Endothelial cell of umbilical vein (primary cell): ENCODE measurements at regions not wholly inside any gene's neighbourhood (a gene's known extent, or its start where the extent isn't known, plus 50 kb on each side); places are given as distances from the start of the nearest gene placed in this dataset.

Experiments used
- BruUV-seq: library from RNA; stranded (reverse); fragments of 400-500 nt; replicated peaks from 2 replicates; lab custom pipeline; 2021; lab: Mats Ljungman, UMichigan
- CTCF ChIA-PET: fragments of 300-600, 350-600 bp; sonication (Branson Sonifier 250); formaldehyde crosslinking; loops from one replicate; lab custom pipeline; 2021; ENCODE audit warnings: antibody characterized with exemption, inconsistent platforms; lab: Charles Lee
- POLR2A ChIA-PET: fragments of 300-600, 350-600 bp; sonication (Branson Sonifier 250); formaldehyde crosslinking; loops from one replicate; lab custom pipeline; 2021; ENCODE audit warnings: antibody characterized with exemption, inconsistent platforms; lab: Charles Lee
- DNase-seq: peaks from one replicate; pipeline ENCODE4 v3.0.0-alpha.2; 2011; ENCODE audit warnings: low read depth, low spot score
- FAIRE-seq: peaks from 2 replicates; lab custom pipeline; 2011; peaks lifted over from hg19 to GRCh38; lab: Jason Lieb, UNC
- H2AFZ ChIP-seq: 2 replicates; pipeline ENCODE4 v1.6.0; 2012; ENCODE audit warnings: low read depth, low read length, control low read depth, inconsistent platforms
- H3K27ac ChIP-seq: 2 replicates; pipeline ENCODE4 v1.5.1; 2011; ENCODE audit warnings: low read depth, mild to moderate bottlenecking, control low read depth, low read length, moderate library complexity; ENCODE audit not compliant: insufficient read depth
- H3K27me3 ChIP-seq, 2 experiments: 2 replicates each; pipeline versions ENCODE4 v1.6.0 to v1.6.1; 2011; ENCODE audit warnings: low read length in 2 of 2, mixed read lengths in 1 of 2; ENCODE audit not compliant: control insufficient read depth in 2 of 2, insufficient read depth in 2 of 2
- H3K36me3 ChIP-seq, 2 experiments: 2 replicates in 1 of 2; 3 replicates in 1 of 2; pipeline ENCODE4 v1.5.1; 2011; ENCODE audit warnings: low read length in 2 of 2, mild to moderate bottlenecking in 1 of 2, moderate library complexity in 1 of 2; ENCODE audit not compliant: control insufficient read depth in 2 of 2, insufficient read depth in 2 of 2; ENCODE audit errors: extremely low read depth in 1 of 2
- H3K4me1 ChIP-seq: 3 replicates; pipeline ENCODE4 v1.5.1; 2011; ENCODE audit warnings: mild to moderate bottlenecking, low read length; ENCODE audit not compliant: control insufficient read depth, insufficient read depth; ENCODE audit errors: extremely low read depth
- H3K4me2 ChIP-seq: 2 replicates; pipeline ENCODE4 v1.6.1; 2011; ENCODE audit warnings: low read length, control low read depth, mixed read lengths; ENCODE audit not compliant: insufficient read depth
- H3K4me3 ChIP-seq, 3 experiments: fragments of 200-600 bp in 1 of 3; sonication (generic), shearing (Covaris generic) in 1 of 3; replicated peaks in 1 of 3; 2 replicates each; pipeline ENCODE4 v1.5.1; 2011 to 2016; ENCODE audit warnings: control low read depth in 3 of 3, low read length in 3 of 3, mild to moderate bottlenecking in 2 of 3, inconsistent platforms in 1 of 3, low read depth in 1 of 3, moderate library complexity in 1 of 3; ENCODE audit not compliant: insufficient read depth in 1 of 3
- H3K79me2 ChIP-seq: 2 replicates; pipeline ENCODE4 v1.6.0; 2012; ENCODE audit warnings: low read length, inconsistent platforms; ENCODE audit not compliant: control insufficient read depth, insufficient read depth
- H3K9ac ChIP-seq: replicated peaks from 2 replicates; pipeline ENCODE3; 2011; ENCODE audit warnings: low read length, control low read depth; ENCODE audit not compliant: insufficient read depth; ENCODE audit errors: extremely low read depth
- H3K9me1 ChIP-seq: replicated peaks from 3 replicates; pipeline ENCODE4 v1.6.0; 2011; ENCODE audit warnings: mild to moderate bottlenecking, low read length; ENCODE audit not compliant: control insufficient read depth, insufficient read depth; ENCODE audit errors: extremely low read depth
- H3K9me3 ChIP-seq: replicated peaks from 2 replicates; pipeline ENCODE4 v1.5.1; 2012; ENCODE audit warnings: low read length, inconsistent platforms; ENCODE audit not compliant: control insufficient read depth, insufficient read depth
- H4K20me1 ChIP-seq: replicated peaks from 2 replicates; pipeline ENCODE3; 2011; ENCODE audit warnings: mild to moderate bottlenecking, low read length; ENCODE audit not compliant: control insufficient read depth, insufficient read depth; ENCODE audit errors: extremely low read depth
- EZH2 ChIP-seq: IDR thresholded peaks from 2 replicates; pipeline ENCODE4 v1.6.1; 2012; ENCODE audit warnings: borderline replicate concordance, low read depth, mild to moderate bottlenecking, moderate library complexity, low read length, inconsistent platforms; ENCODE audit not compliant: severe bottlenecking
- FOS ChIP-seq: IDR thresholded peaks from 2 replicates; pipeline ENCODE4 v1.6.1; 2011; ENCODE audit warnings: mild to moderate bottlenecking, low read length, moderate library complexity, borderline replicate concordance; ENCODE audit not compliant: insufficient read depth
- GATA2 ChIP-seq: IDR thresholded peaks from 2 replicates; pipeline ENCODE4 v1.7.0; 2011; ENCODE audit warnings: low read depth, mild to moderate bottlenecking, moderate library complexity, mixed read lengths, low read length; ENCODE audit not compliant: insufficient read length, insufficient read depth
- JUN ChIP-seq: IDR thresholded peaks from 2 replicates; pipeline ENCODE4 v1.6.1; 2011; ENCODE audit warnings: borderline replicate concordance, low read depth; ENCODE audit not compliant: insufficient read length, insufficient read depth
- POLR2A ChIP-seq: IDR thresholded peaks from 2 replicates; pipeline ENCODE4 v1.6.1; 2012; ENCODE audit warnings: low read depth, mild to moderate bottlenecking, control low read depth, low read length
- POLR2AphosphoS5 ChIP-seq: IDR thresholded peaks from 2 replicates; pipeline ENCODE4 v1.6.1; 2012; ENCODE audit warnings: low read depth, mild to moderate bottlenecking, control low read depth, low read length, moderate library complexity; ENCODE audit not compliant: insufficient read depth
- dilution Hi-C: fragments of 300-500 bp; cut with MboI; formaldehyde crosslinking; loops from one replicate; pipeline ENCODE4 v1.15.0; 2019; ENCODE audit warnings: low sequenced_read_pairs; ENCODE audit not compliant: extremely low pct_ligation_motif_present
- intact Hi-C: fragments of 100-400 bp; cut with micrococcal nuclease; formaldehyde crosslinking; loops from one replicate; pipeline ENCODE4 v1.10.0; 2022
- TF ChIP-seq, protein P1 (sequence below), 2 donors: IDR thresholded peaks; 1 replicate in 1 of 2; 2 replicates in 1 of 2; pipeline ENCODE4 v1.5.1; 2011; ENCODE audit warnings: low read length in 2 of 2, mild to moderate bottlenecking in 2 of 2, moderate library complexity in 2 of 2, control low read depth in 1 of 2, inconsistent platforms in 1 of 2, low read depth in 1 of 2; ENCODE audit not compliant: insufficient read depth in 1 of 2; ENCODE audit errors: extremely low read depth in 1 of 2

DNA sequence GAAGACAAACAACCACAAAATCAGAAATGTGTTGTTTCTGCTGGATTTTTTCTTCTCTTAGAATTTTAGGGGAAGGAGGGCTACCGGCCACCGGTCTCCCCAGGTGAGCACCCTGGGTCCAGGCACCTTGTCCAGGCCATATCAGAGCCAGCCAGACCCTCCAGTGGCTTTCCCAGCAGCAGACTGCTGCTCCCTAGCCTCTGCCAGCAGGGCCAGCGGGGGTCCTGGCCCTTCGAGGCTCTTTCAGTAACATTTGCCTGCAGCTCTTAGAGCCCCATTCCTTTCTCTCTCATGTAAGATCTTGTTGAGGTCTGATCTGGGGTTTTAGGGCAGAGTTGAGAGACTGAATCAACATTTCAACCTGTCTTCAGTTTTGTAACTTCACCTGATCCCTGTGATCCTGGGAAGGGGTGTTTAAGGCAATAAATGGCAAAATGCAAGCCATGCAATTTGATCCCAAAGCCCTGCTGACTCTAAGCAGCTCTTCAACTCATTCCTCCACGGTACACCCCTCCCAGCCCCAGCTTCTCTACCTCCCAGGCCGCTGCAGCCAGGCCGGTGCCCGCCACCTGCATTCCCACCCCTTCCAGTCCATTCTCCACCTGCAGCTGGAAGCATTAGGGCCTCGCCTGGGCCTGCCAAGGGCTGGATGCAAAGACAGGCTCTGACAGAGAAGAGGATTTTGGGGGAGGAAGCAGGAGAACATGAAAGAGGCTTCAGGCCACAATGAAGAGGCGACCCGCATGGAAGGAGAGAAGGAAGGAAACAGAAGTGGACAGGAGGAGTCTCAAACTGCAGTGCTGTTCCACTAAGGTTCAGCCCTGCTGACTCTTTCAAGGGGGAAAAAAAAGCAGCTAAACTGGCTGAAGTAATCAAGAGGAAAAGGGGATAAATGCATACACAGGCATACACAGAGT, 113.0 kb upstream of the FGF3 start:
- peaks cover 3 to 5% of the 10 kb centered on the region in 2 experiments for H3K27me3 ChIP-seq
- no peak overlapping the region for H3K27ac ChIP-seq
- H2AFZ ChIP-seq, result no peak overlapping the region
- no peak overlapping the region for H3K4me2 ChIP-seq
- BruUV-seq, result no TSS peak
- no peak for DNase-seq
- H3K36me3 ChIP-seq, result no peaks in the 10 kb centered on the region
- H3K9me1 ChIP-seq, result no peaks in the 10 kb centered on the region
- TF ChIP-seq EZH2 (no peak), POLR2A (no peak), GATA2 (no peak), JUN (no peak), POLR2AphosphoS5 (no peak), FOS (no peak)
- TF ChIP-seq, protein P1, sequence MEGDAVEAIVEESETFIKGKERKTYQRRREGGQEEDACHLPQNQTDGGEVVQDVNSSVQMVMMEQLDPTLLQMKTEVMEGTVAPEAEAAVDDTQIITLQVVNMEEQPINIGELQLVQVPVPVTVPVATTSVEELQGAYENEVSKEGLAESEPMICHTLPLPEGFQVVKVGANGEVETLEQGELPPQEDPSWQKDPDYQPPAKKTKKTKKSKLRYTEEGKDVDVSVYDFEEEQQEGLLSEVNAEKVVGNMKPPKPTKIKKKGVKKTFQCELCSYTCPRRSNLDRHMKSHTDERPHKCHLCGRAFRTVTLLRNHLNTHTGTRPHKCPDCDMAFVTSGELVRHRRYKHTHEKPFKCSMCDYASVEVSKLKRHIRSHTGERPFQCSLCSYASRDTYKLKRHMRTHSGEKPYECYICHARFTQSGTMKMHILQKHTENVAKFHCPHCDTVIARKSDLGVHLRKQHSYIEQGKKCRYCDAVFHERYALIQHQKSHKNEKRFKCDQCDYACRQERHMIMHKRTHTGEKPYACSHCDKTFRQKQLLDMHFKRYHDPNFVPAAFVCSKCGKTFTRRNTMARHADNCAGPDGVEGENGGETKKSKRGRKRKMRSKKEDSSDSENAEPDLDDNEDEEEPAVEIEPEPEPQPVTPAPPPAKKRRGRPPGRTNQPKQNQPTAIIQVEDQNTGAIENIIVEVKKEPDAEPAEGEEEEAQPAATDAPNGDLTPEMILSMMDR (IDR thresholded peaks at IDR 0.05; ENCODE audit: extremely low read depth in 1 of 2, insufficient read depth in 1 of 2, low read depth in 1 of 2, low read length in 2 of 2), result no peak
- no peak overlapping the region for H3K4me3 ChIP-seq
- no peak for FAIRE-seq
- dilution Hi-C loops (no loop called here), intact Hi-C loops (no loop called here)
- H3K9ac ChIP-seq, result no peak overlapping the region
- no peaks in the 10 kb centered on the region for H3K4me1 ChIP-seq
- H4K20me1 ChIP-seq, result no peaks in the 10 kb centered on the region
- ChIA-PET POLR2A (no interaction called here), CTCF (interaction anchor here (1.1 kb wide), 1 partner anchor 13 kb away, joined by 6 read pairs; no protein-coding TSS in a partner anchor)
- no peaks in the 10 kb centered on the region for H3K79me2 ChIP-seq
- no peaks in the 10 kb centered on the region for H3K9me3 ChIP-seq
